UCSD-AML1 (cell line): ENCODE measurements at regions not wholly inside any gene's neighbourhood (a gene's known extent, or its start where the extent isn't known, plus 50 kb on each side); places are given as distances from the start of the nearest gene placed in this dataset.

Source experiments
- DNase-seq: peaks from one replicate; lab custom pipeline; 2025; ENCODE audit not compliant: unreplicated experiment; lab: John Stamatoyannopoulos, UW

- no peak for DNase-seq
Measured at GRCh38 chr2:43088143-43089073, 138.0 kb downstream of the ZFP36L2 start.

- no peak for DNase-seq
Measured at GRCh38 chr2:43087413-43087812, 139.0 kb downstream of the ZFP36L2 start.

- no peak for DNase-seq
Measured at GRCh38 chr2:43086451-43087221, 139.8 kb downstream of the ZFP36L2 start.

- no peak for DNase-seq
Measured at GRCh38 chr2:43085929-43086328, 140.5 kb downstream of the ZFP36L2 start.

- no peak for DNase-seq
Measured at GRCh38 chr2:43085505-43085904, 140.9 kb downstream of the ZFP36L2 start.

GRCh38 chr2:43084699-43085091 is 141.7 kb downstream of the ZFP36L2 start:
- DNase-seq = no peak

- no peak for DNase-seq
Measured at GRCh38 chr2:43083710-43084698, 142.4 kb downstream of the ZFP36L2 start.

GRCh38 chr2:43082903-43083677 is 143.3 kb downstream of the ZFP36L2 start:
- no peak for DNase-seq

- no peak for DNase-seq
Measured at GRCh38 chr2:43082111-43082894, 144.1 kb downstream of the ZFP36L2 start.

- no peak for DNase-seq
Measured at GRCh38 chr2:43081131-43081765, 145.2 kb downstream of the ZFP36L2 start.

GRCh38 chr2:43080571-43081021 is 145.8 kb downstream of the ZFP36L2 start:
- DNase-seq = no peak

- DNase-seq = no peak
Measured at GRCh38 chr2:43078781-43079755, 147.3 kb downstream of the ZFP36L2 start.

GRCh38 chr2:43078301-43078700 is 148.1 kb downstream of the ZFP36L2 start:
- no peak for DNase-seq

- no peak for DNase-seq
Measured at GRCh38 chr2:43077876-43078275, 148.5 kb downstream of the ZFP36L2 start.

GRCh38 chr2:43076676-43077075 is 149.7 kb downstream of the ZFP36L2 start:
- DNase-seq = no peak

- no peak for DNase-seq
Measured at GRCh38 chr2:43075811-43076585, 150.4 kb downstream of the ZFP36L2 start.

- no peak for DNase-seq
Measured at GRCh38 chr2:43075054-43075593, 151.3 kb downstream of the ZFP36L2 start.
